ENCODE measurements at regions not wholly inside any gene's neighbourhood (a gene's known extent, or its start where the extent isn't known, plus 50 kb on each side); places are given as distances from the start of the nearest gene placed in this dataset.

- DNase-seq = no peak
Measured at GRCh38 chr2:4515871-4516761, 812.7 kb downstream of the DCDC2C start.

GRCh38 chr2:4518596-4518995 lies 815.2 kb downstream of the DCDC2C start:
- DNase-seq = no peak

- no peak for DNase-seq
Measured at GRCh38 chr2:4522498-4523421, 819.4 kb downstream of the DCDC2C start.

GRCh38 chr2:4527416-4527815 lies 824.0 kb downstream of the DCDC2C start:
- no peak for DNase-seq

GRCh38 chr2:4528246-4528645 lies 824.9 kb downstream of the DCDC2C start:
- no peak for DNase-seq

GRCh38 chr2:4528773-4529172 lies 825.4 kb downstream of the DCDC2C start:
- DNase-seq = no peak

- DNase-seq = no peak
Measured at GRCh38 chr2:4529738-4530137, 826.4 kb downstream of the DCDC2C start.

GRCh38 chr2:4530231-4530630 lies 826.9 kb downstream of the DCDC2C start:
- DNase-seq = no peak

- DNase-seq = no peak
Measured at GRCh38 chr2:4533806-4534205, 830.4 kb downstream of the DCDC2C start.

GRCh38 chr2:4539121-4539520 lies 835.7 kb downstream of the DCDC2C start:
- no peak for DNase-seq

GRCh38 chr2:4549666-4550210 lies 846.4 kb downstream of the DCDC2C start:
- DNase-seq = no peak

GRCh38 chr2:4551691-4552474 lies 848.5 kb downstream of the DCDC2C start:
- no peak for DNase-seq

GRCh38 chr2:4553241-4553640 lies 849.9 kb downstream of the DCDC2C start:
- DNase-seq = no peak

GRCh38 chr2:4556135-4556896 lies 852.9 kb downstream of the DCDC2C start:
- no peak for DNase-seq

- no peak for DNase-seq
Measured at GRCh38 chr2:4561196-4561595, 857.8 kb downstream of the DCDC2C start.

GRCh38 chr2:4576075-4576474 lies 872.7 kb downstream of the DCDC2C start:
- DNase-seq = no peak

- no peak for DNase-seq
Measured at GRCh38 chr2:4579977-4580376, 876.6 kb downstream of the DCDC2C start.

- DNase-seq = no peak
Measured at GRCh38 chr2:4585057-4585635, 881.8 kb downstream of the DCDC2C start.

- DNase-seq = no peak
Measured at GRCh38 chr2:4588606-4589005, 885.2 kb downstream of the DCDC2C start.

- no peak for DNase-seq
Measured at GRCh38 chr2:4591261-4591660, 887.9 kb downstream of the DCDC2C start.

- no peak for DNase-seq
Measured at GRCh38 chr2:4597400-4597799, 894.0 kb downstream of the DCDC2C start.

GRCh38 chr2:4604767-4605166 lies 901.4 kb downstream of the DCDC2C start:
- no peak for DNase-seq
